ENCODE measurements at regions not wholly inside any gene's neighbourhood (a gene's known extent, or its start where the extent isn't known, plus 50 kb on each side); places are given as distances from the start of the nearest gene placed in this dataset.

DNA sequence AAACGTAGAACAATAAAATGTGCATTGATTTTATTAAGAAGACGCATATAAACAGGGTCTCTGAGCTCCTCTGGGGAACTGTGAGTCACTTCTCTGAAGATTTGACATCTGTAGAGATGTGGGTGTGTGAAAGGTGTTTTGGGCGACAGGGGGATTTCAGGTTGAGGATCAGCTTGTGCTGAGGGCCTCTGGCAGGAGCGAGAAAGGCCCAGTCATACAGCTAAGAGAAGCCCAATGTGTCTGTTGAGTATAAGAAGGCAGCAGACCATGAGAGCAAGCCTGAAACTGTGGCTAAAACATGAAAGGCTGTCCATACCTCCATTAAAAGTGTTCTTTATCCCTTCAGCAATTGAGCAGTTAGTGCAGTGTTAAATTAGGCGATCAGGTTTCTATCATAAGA lies 406.5 kb upstream of the MON1B start:
- TF ChIP-seq CTCF (IDR thresholded peaks at IDR 0.05) (no peak), POLR2A (IDR thresholded peaks at IDR 0.05) (no peak)
